ENCODE measurements at regions not wholly inside any gene's neighbourhood (a gene's known extent, or its start where the extent isn't known, plus 50 kb on each side); places are given as distances from the start of the nearest gene placed in this dataset.

DNA sequence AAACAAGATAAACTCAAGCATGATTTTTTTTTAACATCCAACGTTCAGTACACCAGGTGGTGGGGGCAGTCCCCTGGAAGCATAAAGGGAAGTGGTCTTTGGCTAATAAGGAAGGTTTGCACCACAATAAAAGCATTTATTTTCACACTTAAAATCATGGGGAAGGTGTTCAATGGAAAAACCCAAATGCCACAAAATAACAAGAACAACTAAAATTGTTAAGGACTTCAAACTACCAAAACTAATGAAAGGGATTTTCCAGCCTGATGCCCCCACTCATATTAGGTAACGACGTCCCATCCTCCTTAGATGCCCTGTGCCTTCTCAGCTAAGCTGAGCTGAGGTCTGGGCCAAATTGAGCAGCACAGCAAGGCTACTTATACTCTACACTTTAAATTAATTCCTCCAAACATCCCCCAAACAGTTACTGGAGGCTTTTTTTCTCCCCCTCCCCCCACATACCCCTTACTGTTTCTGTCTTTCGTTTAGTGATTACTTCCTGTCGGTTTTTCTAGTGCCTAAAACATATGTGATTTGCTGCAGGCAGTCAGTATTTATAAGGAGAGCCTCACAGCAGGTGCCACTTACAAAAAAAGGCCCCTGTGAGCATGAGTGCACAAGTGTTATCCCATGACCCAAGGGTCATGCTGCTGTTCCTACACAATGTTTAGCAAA, 259.7 kb upstream of the ZNF608 start:
- peak; percentile 21 for DNase-seq (ENCODE audit: low spot score)

- no peak for DNase-seq (ENCODE audit: low spot score)
Measured at GRCh38 chr5:125010356-125010755, 263.9 kb upstream of the ZNF608 start.

DNA sequence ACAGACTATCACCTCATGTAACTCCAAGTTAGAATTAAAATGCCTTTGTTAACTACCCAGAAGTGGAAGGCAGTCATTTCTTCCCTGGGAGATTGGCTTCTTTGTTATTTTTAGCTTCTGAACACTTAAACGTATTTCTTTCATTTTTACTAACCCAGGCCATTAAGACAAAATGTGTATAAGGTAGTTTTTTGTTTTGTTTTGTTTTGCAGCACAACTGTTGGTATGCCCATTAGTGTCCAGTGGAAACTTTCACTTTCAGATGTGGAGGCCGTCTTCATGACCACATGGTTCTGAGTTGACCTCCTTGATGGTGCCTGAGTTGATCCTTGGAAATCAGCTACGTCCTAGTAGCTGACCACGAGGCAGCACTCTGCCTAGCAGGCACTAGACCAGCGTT, 264.6 kb upstream of the ZNF608 start:
- no peak for DNase-seq (ENCODE audit: low spot score)

DNA sequence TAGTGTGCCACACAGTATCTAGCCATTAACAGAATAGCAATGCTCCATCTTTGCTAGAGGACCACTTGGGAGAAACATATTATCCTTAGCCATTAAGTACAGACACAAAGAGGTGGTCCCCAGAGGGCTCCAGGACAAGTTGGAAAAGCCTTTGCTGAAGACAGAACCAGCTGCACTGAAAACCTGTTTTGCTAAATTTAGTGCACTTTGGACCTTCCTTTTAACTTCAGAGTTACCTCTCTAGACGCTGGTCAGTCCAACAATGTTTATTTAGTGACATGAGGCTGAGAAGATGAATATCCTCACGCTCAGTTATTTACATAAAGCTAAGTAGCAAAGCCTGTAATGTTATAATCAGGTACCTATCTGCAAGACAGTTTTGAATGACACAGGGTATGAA, 265.0 kb upstream of the ZNF608 start:
- no peak for DNase-seq (ENCODE audit: low spot score)

GRCh38 chr5:125011947-125012346, 265.5 kb upstream of the ZNF608 start:
- no peak for DNase-seq (ENCODE audit: low spot score)

DNA sequence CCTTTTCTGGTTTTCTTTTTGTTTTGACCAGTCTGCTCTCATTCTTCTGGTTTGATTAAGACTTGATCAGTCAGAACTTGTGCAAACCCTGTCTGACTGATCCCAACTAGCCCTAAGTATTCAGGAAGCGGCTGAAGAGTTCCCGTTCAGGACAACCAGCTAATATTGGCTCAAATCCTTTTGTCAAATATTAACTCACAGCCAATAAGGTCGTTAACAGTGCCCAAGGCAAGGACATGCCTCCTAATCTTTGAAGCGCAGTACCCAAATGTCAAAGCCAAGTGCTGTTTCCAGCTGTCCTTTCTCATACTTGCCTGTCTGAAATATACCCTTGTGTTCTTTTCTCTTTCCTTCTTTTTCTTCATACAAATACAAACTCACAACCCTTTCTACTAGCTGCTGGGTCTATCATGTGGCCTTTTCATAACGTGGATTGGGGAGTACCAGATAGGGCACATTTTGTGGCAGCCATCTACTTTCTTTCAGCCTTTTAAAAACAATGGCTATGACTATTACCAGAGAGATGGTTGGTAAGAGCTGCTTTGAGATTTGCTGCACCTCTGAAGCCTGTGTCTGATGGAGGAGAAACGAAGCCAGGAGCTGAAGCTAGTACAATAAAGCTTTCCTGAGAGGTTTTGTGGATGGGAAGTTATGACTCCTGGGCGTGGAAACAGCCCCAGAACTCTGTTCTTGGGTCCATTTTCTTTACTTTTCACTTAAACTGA, 266.4 kb upstream of the ZNF608 start:
- no peak for DNase-seq (ENCODE audit: low spot score)

DNA sequence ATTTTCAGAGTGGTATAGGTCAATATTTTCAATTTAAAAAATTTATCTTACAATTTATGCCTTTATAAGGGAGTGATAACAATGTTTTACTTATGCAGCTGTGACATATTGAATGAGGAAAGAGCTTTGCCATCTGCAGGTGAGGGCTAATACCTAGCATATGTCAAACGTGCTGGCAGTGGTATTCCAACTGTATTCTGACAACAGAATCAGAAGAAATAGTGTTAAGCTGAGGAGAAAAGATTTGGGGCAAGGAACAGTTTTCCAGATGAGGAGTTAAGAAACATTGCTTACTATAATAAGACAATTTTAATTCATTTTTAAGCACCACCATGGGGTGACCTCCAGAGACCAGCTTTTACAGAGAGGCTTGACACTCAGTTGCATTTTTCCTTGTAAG, 267.8 kb upstream of the ZNF608 start:
- DNase-seq (ENCODE audit: low spot score), result no peak

GRCh38 chr5:125017796-125018195, 271.4 kb upstream of the ZNF608 start:
- DNase-seq (ENCODE audit: low spot score), result no peak

- no peak for DNase-seq (ENCODE audit: low spot score)
Measured at GRCh38 chr5:125023673-125024072, 277.2 kb upstream of the ZNF608 start.

DNA sequence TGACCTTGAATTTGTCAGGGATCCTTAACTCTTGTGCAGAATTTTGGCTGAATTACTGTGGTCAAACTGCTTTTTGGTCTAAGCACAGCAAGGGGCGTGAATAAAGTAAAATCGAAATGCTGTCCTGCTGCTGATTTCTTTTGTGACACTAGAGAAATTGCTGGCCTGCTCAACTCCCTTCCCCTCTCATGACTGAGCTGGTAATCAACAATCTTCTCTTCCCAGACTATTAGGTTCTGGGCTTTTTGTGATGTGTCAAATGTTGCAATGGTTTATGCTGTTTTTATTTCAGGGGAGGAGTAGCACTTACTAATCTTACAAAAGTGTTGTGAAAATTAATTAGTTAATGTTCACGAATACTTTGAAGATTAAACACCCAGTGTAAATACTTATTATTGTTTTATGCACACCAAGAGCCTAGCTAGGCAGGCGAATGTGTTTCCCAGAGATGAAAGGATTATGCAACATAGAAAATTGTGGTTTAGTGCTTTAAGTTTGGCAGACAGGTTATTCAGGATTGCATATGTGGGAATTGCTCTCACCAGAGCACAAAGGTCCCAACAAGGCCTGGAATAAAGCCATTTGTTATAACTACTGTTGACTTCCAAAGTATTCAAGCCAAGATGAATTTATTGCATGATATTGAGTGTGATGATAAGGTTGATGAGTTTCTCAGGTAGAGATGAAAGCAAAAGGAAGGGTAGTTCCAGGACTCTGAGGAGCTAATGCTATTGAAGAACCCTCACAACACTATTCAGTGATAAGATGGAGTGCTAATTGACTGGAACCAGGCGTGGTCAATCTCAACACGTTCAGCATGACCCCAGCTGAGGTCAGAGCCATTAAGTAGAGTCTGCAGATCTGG, 280.7 kb upstream of the ZNF608 start:
- DNase-seq (ENCODE audit: low spot score), result no peak

DNA sequence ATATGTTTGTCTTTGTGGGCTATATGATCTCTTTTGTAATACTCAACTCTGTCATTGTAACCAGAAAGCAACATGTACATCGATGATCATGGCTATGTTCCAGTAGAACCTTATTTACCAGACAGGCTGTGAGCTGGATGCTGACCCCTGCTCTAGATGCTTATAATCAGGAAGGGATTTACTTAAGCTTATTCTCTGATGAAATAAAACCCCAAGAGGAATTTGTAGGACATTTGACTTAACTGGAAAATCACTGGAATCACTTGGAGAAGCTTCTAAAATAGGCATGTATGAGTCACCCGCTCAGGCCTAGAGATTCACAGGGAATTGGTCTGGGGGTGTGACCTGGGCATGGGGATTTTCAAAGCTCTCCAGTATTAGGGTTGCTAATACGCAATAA, 285.8 kb upstream of the ZNF608 start:
- DNase-seq (ENCODE audit: low spot score), result no peak

DNA sequence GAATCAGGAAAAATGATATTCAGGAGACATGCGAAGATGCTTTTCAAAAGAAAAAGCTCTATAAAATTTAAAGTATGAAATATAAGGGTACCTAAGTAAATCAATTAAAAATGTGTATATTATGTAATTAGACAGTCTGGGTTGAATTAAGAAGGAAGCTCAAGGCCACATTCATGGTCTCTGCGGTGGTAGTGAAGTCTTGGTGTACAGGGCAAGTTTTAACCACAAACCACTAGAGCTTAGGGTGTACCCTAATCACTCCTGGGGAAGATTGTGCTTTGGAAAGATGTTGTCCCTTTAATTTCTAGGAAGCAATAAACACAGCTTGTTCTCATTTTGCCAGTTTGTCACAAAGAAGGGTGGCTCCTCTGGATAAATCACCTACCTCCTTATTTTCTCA, 287.2 kb upstream of the ZNF608 start:
- DNase-seq (ENCODE audit: low spot score), result no peak

DNA sequence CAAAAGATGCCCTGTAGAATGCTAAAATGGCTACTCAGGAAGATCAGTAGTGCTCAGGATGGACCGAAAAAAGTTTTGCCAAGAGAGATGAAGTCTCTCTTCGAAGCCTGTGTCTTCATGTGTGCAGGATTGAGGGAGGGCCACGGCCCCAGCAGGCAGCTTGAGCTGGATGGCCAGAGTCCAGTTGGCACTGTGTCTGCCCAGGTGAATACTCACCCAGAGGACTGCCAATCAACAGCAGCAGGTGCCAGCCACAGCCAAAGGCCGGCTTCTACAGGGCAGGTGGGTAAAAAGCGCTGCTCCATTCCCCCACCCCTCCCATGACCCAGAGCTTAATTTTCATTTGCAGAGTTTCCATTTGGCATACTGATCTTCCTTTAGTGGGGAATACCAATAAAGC, 287.9 kb upstream of the ZNF608 start:
- DNase-seq (ENCODE audit: low spot score), result no peak

DNA sequence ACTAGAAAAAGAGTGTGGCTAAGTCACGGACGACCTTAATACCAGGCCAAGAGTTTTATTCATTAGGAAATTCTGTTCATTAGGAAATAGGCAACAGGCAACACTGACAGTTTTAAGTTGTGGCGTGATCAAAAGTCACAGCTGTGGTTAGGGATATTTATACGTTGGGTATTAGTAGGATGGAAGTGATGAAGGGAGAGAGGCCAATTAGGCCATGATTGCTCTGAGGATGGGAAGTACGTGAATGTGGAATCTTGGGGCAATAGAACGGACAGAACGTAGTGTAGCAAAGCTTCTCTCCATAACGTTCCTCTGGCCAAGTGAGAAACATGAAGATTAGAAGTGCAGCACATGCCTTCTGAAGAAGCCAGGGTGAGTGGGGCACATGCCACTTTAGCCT, 290.1 kb upstream of the ZNF608 start:
- no peak for DNase-seq (ENCODE audit: low spot score)

- DNase-seq (ENCODE audit: low spot score), result no peak
Measured at GRCh38 chr5:125037020-125037419, 290.6 kb upstream of the ZNF608 start.

GRCh38 chr5:125037530-125037929, 291.1 kb upstream of the ZNF608 start:
- DNase-seq (ENCODE audit: low spot score), result no peak

DNA sequence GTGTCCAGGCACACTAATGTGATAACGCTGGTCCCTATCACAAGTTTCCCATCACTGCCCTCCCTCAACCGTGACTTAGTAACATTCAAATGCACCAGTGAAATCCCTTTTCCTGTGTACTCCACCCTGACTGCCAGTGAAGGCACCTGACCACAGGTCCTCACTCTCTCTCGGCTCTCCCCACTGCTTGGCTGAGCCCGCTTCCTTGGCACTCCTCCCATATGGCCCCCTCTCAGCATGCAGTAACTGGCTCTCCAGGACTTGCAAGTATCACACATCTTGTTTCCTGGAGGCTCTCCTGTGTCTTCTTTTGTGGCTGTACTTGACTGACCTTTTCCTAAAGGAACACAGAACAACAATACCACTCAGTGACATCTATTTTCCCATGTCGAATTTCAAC, 292.0 kb upstream of the ZNF608 start:
- no peak for DNase-seq (ENCODE audit: low spot score)

GRCh38 chr5:125041798-125042197, 295.4 kb upstream of the ZNF608 start:
- no peak for DNase-seq (ENCODE audit: low spot score)

GRCh38 chr5:125042261-125042890, 295.9 kb upstream of the ZNF608 start:
- DNase-seq (ENCODE audit: low spot score), result no peak

DNA sequence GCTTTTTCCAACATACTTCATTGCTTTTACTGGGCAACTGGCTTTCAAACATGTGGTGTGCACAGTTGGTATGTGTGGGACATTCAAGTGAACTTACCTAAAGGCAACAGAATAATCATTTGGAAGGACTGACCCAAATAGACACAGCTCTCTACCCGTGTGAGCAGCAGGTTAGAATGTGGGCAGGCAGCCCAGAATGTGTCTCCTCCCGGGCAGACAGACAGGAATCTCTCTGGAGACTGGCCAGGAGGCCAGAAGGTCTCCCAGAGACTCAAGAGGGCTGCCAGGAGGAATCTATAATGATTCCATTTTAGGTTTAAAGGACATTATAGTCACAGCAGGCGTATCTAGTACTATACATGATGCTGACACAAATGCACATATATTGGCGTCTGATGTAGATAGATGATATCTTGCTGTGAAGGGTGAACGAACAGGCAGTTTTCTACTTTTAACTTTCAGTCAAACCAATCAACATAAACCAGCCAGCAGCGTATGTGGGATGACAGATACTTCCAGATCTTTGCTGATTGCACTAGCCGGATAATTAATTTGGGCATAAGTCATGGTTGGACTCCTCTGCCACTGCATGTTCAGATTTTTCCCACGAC, 297.4 kb upstream of the ZNF608 start:
- DNase-seq (ENCODE audit: low spot score), result peak; percentile 56

GRCh38 chr5:125044491-125045282, 298.2 kb upstream of the ZNF608 start:
- no peak for DNase-seq (ENCODE audit: low spot score)
